Mesenchymal stem cell (in vitro differentiated cells and primary cell): ENCODE measurements at regions not wholly inside any gene's neighbourhood (a gene's known extent, or its start where the extent isn't known, plus 50 kb on each side); places are given as distances from the start of the nearest gene placed in this dataset.

ENCODE experiments used
- DNase-seq: peaks from one replicate; pipeline ENCODE4 v3.0.0-alpha.2; 2013
- H2AFZ ChIP-seq: one replicate; pipeline ENCODE4 v1.6.1; 2013; ENCODE audit warnings: low read depth, mild to moderate bottlenecking, control low read depth, inconsistent platforms, low read length, moderate library complexity
- H2AK5ac ChIP-seq: 2 replicates; pipeline ENCODE4 v1.6.1; 2013; ENCODE audit warnings: low read length, moderate library complexity, mild to moderate bottlenecking, inconsistent platforms; ENCODE audit not compliant: severe bottlenecking
- H2BK120ac ChIP-seq: one replicate; pipeline ENCODE4 v1.6.1; 2013; ENCODE audit warnings: low read depth, mild to moderate bottlenecking, inconsistent platforms, low read length, moderate library complexity
- H2BK12ac ChIP-seq, 2 experiments: one replicate each; pipeline ENCODE4 v1.6.1; 2013; ENCODE audit warnings: inconsistent platforms in 2 of 2, low read length in 2 of 2, mild to moderate bottlenecking in 2 of 2, moderate library complexity in 2 of 2, control low read depth in 1 of 2
- H2BK15ac ChIP-seq: one replicate; pipeline ENCODE4 v1.6.1; 2013; ENCODE audit warnings: mild to moderate bottlenecking, low read depth, inconsistent platforms; ENCODE audit not compliant: poor library complexity, severe bottlenecking
- H2BK5ac ChIP-seq: 2 replicates; pipeline ENCODE4 v1.6.1; 2013; ENCODE audit warnings: low read depth, mild to moderate bottlenecking, low read length, control low read depth, inconsistent platforms; ENCODE audit not compliant: poor library complexity, severe bottlenecking
- H3K14ac ChIP-seq, 2 experiments: one replicate each; pipeline ENCODE4 v1.6.1; 2013; ENCODE audit warnings: inconsistent platforms in 2 of 2, low read length in 2 of 2, control low read depth in 1 of 2, mild to moderate bottlenecking in 1 of 2, moderate library complexity in 1 of 2
- H3K18ac ChIP-seq, 2 experiments: one replicate each; pipeline ENCODE4 v1.6.1; 2013; ENCODE audit warnings: inconsistent platforms in 2 of 2, low read length in 2 of 2, control low read depth in 1 of 2, low read depth in 1 of 2, mild to moderate bottlenecking in 1 of 2
- H3K23ac ChIP-seq, 2 experiments: one replicate each; pipeline ENCODE4 v1.6.1; 2013; ENCODE audit warnings: inconsistent platforms in 2 of 2, low read length in 2 of 2, mild to moderate bottlenecking in 2 of 2, moderate library complexity in 2 of 2, control low read depth in 1 of 2
- H3K27ac ChIP-seq: 2 replicates; pipeline ENCODE4 v1.5.1; 2013; ENCODE audit warnings: mild to moderate bottlenecking, moderate library complexity, low read length, control low read depth, inconsistent platforms; ENCODE audit not compliant: poor library complexity, severe bottlenecking
- H3K27me3 ChIP-seq, 2 experiments: 2 replicates each; pipeline versions ENCODE4 v1.6.1 to v1.7.0; 2013; ENCODE audit warnings: low read length in 2 of 2, mild to moderate bottlenecking in 2 of 2, moderate library complexity in 2 of 2, control low read depth in 1 of 2, inconsistent platforms in 1 of 2; ENCODE audit not compliant: control insufficient read depth in 1 of 2, insufficient read depth in 1 of 2
- H3K36me3 ChIP-seq, 2 experiments: 2 replicates each; pipeline versions ENCODE4 v1.6.1 to v1.7.0; 2013; ENCODE audit warnings: low read length in 2 of 2, control low read depth in 1 of 2, inconsistent platforms in 1 of 2, low read depth in 1 of 2, mild to moderate bottlenecking in 1 of 2; ENCODE audit not compliant: insufficient read depth in 2 of 2, control insufficient read depth in 1 of 2
- H3K4ac ChIP-seq, 2 experiments: one replicate each; pipeline ENCODE4 v1.6.1; 2013; ENCODE audit warnings: inconsistent platforms in 2 of 2, low read length in 2 of 2, mild to moderate bottlenecking in 2 of 2, moderate library complexity in 2 of 2, control low read depth in 1 of 2, low read depth in 1 of 2
- H3K4me1 ChIP-seq: 2 replicates; pipeline ENCODE4 v1.6.1; 2013; ENCODE audit warnings: low read depth, low read length, control low read depth; ENCODE audit not compliant: control insufficient read depth, insufficient read depth
- H3K4me2 ChIP-seq: 2 replicates; pipeline ENCODE4 v1.6.1; 2013; ENCODE audit warnings: low read length, mild to moderate bottlenecking, inconsistent platforms; ENCODE audit not compliant: poor library complexity, severe bottlenecking
- H3K4me3 ChIP-seq, 2 experiments: 2 replicates each; pipeline versions ENCODE4 v1.5.1 to v1.7.0; 2013; ENCODE audit warnings: low read length in 2 of 2, mild to moderate bottlenecking in 2 of 2, control low read depth in 1 of 2, low read depth in 1 of 2; ENCODE audit not compliant: insufficient read depth in 1 of 2
- H3K79me1 ChIP-seq: replicated peaks from 2 replicates; pipeline ENCODE4 v1.6.1; 2013; ENCODE audit warnings: mild to moderate bottlenecking, control low read depth, low read length, inconsistent platforms; ENCODE audit not compliant: poor library complexity, severe bottlenecking
- H3K9ac ChIP-seq: 2 replicates; pipeline ENCODE4 v1.7.0; 2013; ENCODE audit warnings: mild to moderate bottlenecking, low read length, moderate library complexity
- H3K9me3 ChIP-seq: 2 replicates; pipeline ENCODE4 v1.7.0; 2013; ENCODE audit warnings: mild to moderate bottlenecking, low read length; ENCODE audit not compliant: control insufficient read depth
- H4K8ac ChIP-seq: one replicate; pipeline ENCODE4 v1.6.1; 2013; ENCODE audit warnings: inconsistent platforms, mild to moderate bottlenecking, low read length, moderate library complexity
- H4K91ac ChIP-seq: one replicate; pipeline ENCODE4 v1.6.1; 2013; ENCODE audit warnings: mild to moderate bottlenecking, low read length, inconsistent platforms
- WGBS: methylation state at CpG from one replicate; pipeline ENCODE4 v1.1.7; 2013; ENCODE audit warnings: mixed read lengths; 5-methylcytosine and 5-hydroxymethylcytosine counted together

DNA sequence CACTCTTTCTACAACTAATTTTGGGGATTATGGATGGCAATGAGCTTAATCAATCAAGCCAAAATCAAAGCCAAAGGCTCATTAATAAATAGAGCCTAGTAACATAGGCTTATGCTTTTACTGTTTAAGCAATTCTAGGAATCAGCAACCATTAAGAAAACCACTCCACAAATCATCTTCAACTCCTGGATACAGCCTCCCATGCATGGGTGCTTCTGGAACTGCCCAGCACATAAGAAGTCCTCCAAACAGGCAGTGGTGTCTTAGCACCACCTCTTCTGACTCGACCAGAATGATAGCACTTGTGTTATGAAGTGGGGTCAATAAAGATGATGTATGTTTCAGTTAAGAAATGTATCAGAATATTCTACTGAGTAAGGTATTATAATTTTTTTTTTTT, 104.4 kb upstream of the SERPINE2 start:
- Histone ChIP-seq H3K4me1 (peaks cover 4% of the 10 kb centered on the region), H4K8ac (no peak overlapping the region), H4K91ac (peak overlapping the region; percentile 35), H2BK15ac (peak overlapping the region; percentile 80), H3K23ac (no peak overlapping the region), H3K27ac (peak overlapping the region; percentile 3), H2AFZ (no peak overlapping the region), H3K4ac (no peak overlapping the region), H2AK5ac (no peak overlapping the region), H3K79me1 (no peaks in the 10 kb centered on the region), H2BK12ac (peak overlapping the region in 1 of 2 experiments; percentile 78), H2BK5ac (no peak overlapping the region), H3K9ac (peak overlapping the region; percentile 60), H3K27me3 (no peaks in the 10 kb centered on the region), H3K4me2 (no peak overlapping the region), H3K18ac (no peak overlapping the region), H3K14ac (no peak overlapping the region), H3K4me3 (no peak overlapping the region), H3K36me3 (no peaks in the 10 kb centered on the region), H2BK120ac (no peak overlapping the region), H3K9me3 (no peaks in the 10 kb centered on the region)
- WGBS: 57% methylated on average over 1 of the region's 1 CpG
- no peak for DNase-seq

DNA sequence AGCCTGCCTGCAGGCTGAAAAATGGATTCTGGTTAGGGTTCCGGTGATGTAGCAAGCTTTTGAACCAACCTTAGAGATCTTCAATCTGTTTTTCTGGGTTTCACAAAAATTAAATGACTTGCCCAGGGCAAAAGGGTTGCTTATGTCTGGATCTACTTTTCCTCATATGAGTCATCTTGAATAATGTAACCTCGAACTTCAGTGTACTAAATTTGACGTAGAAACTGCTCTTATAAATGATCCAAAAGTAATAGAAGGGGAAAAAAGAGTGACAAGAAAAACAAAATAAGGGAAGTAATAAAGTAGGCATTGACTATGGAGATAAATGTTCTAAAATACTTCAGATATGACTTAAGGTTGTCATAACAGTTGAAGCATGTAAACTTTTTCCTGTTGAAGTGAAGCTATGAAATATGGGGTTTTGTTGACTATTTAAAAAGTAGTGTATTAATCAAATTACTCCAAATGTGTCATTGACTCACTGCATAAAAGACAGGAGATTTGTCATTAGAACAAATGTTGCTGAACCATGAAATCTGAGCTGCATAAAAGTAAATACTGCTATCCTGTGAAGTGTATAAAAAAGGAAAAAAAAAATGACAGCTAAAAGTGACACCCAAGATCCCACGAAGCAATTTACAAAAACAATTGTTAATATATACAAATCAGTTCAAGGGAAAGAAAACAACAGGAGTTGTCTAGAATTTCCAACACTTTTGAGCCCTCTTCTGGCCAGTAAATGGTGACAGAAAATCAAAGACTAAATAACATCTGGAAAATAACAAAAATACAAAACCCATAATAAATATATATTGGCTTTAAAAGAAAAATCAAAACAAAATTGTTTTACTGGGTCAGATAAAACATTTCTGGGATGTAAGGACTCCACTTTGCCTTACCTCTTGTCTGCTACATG, 103.6 kb upstream of the SERPINE2 start:
- peak overlapping the region; percentile 57 for H3K27ac ChIP-seq
- no peak overlapping the region for H3K4ac ChIP-seq
- no peak overlapping the region for H2BK120ac ChIP-seq
- no peaks in the 10 kb centered on the region for H3K79me1 ChIP-seq
- no peak overlapping the region for H2AFZ ChIP-seq
- peak; percentile 72 for DNase-seq
- H2BK5ac ChIP-seq: no peak overlapping the region
- H3K18ac ChIP-seq: no peak overlapping the region
- peak overlapping the region; percentile 60 for H3K9ac ChIP-seq
- no peak overlapping the region for H3K14ac ChIP-seq
- H3K4me2 ChIP-seq: no peak overlapping the region
- H4K8ac ChIP-seq: no peak overlapping the region
- no peak overlapping the region for H3K23ac ChIP-seq
- H2BK12ac ChIP-seq: no peak overlapping the region
- no peaks in the 10 kb centered on the region for H3K27me3 ChIP-seq
- H3K9me3 ChIP-seq: no peaks in the 10 kb centered on the region
- 90% methylated on average over 1 of the region's 4 CpGs for WGBS
- no peak overlapping the region for H2BK15ac ChIP-seq
- no peak overlapping the region for H2AK5ac ChIP-seq
- no peak overlapping the region for H4K91ac ChIP-seq
- H3K4me1 ChIP-seq: peaks cover 4% of the 10 kb centered on the region
- H3K36me3 ChIP-seq: no peaks in the 10 kb centered on the region
- H3K4me3 ChIP-seq: no peak overlapping the region

DNA sequence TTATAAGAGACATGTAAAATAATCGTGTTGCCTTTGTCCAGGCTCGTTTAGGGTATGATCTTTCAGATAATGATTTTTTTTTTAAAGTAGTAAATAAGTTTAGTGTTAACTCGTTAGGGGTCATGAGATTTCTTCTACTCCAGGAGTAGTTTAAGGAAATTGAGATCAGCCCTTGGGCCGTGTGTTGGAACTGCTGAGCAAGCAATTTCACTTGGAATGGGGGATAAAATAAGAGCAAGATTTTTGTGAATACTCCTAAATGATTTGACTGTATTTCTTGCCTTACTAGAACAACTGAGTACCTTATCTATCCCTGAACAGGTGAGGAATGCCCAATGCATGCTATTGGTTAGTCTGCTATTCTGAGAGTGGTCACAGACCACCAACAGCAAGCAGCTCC, 102.2 kb upstream of the SERPINE2 start:
- Histone ChIP-seq H3K23ac (no peak overlapping the region), H3K79me1 (no peaks in the 10 kb centered on the region), H3K4me2 (no peak overlapping the region), H2BK5ac (no peak overlapping the region), H4K8ac (no peak overlapping the region), H2AK5ac (no peak overlapping the region), H2BK12ac (no peak overlapping the region), H2BK120ac (no peak overlapping the region), H3K27ac (no peak overlapping the region), H3K4ac (no peak overlapping the region), H3K27me3 (no peaks in the 10 kb centered on the region), H3K18ac (no peak overlapping the region), H3K4me1 (peaks cover 3% of the 10 kb centered on the region), H3K4me3 (no peak overlapping the region), H2BK15ac (no peak overlapping the region), H4K91ac (no peak overlapping the region), H3K9me3 (no peaks in the 10 kb centered on the region), H3K9ac (no peak overlapping the region), H3K14ac (no peak overlapping the region), H3K36me3 (no peaks in the 10 kb centered on the region), H2AFZ (no peak overlapping the region)
- 90% methylated on average over 4 of the region's 4 CpGs for WGBS
- no peak for DNase-seq

DNA sequence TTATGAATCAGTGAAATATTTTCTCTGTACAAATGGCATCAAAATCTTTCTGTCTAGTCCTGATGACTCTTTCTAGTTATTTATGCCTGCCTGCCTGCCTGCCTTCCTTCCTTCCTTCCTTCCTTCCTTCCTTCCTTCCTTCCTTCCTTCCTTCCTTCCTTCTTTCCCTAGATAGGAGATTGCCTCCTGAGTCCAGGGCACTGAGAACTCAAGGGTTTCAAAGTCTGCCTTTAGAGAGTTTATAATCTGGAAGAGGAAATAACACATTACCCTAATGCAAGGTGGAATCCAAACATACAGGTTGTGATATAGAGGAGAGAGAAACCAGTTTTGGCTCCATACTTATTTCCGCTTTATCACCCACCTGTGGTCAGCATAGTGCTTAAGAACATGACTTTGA, 98.1 kb upstream of the SERPINE2 start:
- DNase-seq: no peak
- no peaks in the 10 kb centered on the region for H3K79me1 ChIP-seq
- no peak overlapping the region for H2AK5ac ChIP-seq
- H3K18ac ChIP-seq: no peak overlapping the region
- H3K9me3 ChIP-seq: no peaks in the 10 kb centered on the region
- H2AFZ ChIP-seq: no peak overlapping the region
- H3K36me3 ChIP-seq: no peaks in the 10 kb centered on the region
- no peak overlapping the region for H3K23ac ChIP-seq
- no peak overlapping the region for H2BK120ac ChIP-seq
- H3K4me1 ChIP-seq: peaks cover 3% of the 10 kb centered on the region
- no peak overlapping the region for H4K91ac ChIP-seq
- no peak overlapping the region for H3K4me3 ChIP-seq
- H2BK5ac ChIP-seq: no peak overlapping the region
- WGBS: 100% methylated on average over 1 of the region's 1 CpG
- no peaks in the 10 kb centered on the region for H3K27me3 ChIP-seq
- H4K8ac ChIP-seq: no peak overlapping the region
- H2BK15ac ChIP-seq: no peak overlapping the region
- H3K14ac ChIP-seq: no peak overlapping the region
- no peak overlapping the region for H3K27ac ChIP-seq
- H3K9ac ChIP-seq: no peak overlapping the region
- no peak overlapping the region for H3K4ac ChIP-seq
- H2BK12ac ChIP-seq: no peak overlapping the region
- H3K4me2 ChIP-seq: no peak overlapping the region
